ENCODE measurements at regions not wholly inside any gene's neighbourhood (a gene's known extent, or its start where the extent isn't known, plus 50 kb on each side); places are given as distances from the start of the nearest gene placed in this dataset.
A peak's percentile ranks its signal among the peaks of the same experiment; 100 is the strongest.

DNA sequence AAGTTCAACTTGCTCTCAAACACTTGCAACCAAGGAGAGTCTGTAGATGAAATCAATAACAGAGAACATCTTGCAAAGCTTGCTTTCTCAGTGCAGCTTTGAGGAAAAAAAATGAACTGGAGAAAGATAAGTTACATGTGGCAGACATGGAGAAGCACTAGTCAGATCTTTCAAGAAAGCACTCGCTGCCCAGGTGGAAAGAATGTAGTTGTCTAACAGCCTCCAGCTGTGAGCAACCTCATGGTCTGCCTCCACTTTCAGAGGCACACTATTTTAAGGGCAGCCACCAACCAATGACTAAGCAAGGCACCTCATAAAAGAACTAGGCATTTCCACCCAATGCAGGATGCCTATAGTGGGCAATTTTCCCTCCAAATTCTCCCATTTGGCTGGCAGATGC, 125.4 kb upstream of the CPNE4 start:
- no peak overlapping the region for H3K27ac ChIP-seq
- no peak for TF ChIP-seq CTCF (conservative IDR thresholded peaks at IDR 0.05)

- no peak overlapping the region for H3K27ac ChIP-seq
- TF ChIP-seq CTCF (conservative IDR thresholded peaks at IDR 0.05), result no peak
Measured at GRCh38 chr3:132161608-132162007, 126.8 kb upstream of the CPNE4 start.

DNA sequence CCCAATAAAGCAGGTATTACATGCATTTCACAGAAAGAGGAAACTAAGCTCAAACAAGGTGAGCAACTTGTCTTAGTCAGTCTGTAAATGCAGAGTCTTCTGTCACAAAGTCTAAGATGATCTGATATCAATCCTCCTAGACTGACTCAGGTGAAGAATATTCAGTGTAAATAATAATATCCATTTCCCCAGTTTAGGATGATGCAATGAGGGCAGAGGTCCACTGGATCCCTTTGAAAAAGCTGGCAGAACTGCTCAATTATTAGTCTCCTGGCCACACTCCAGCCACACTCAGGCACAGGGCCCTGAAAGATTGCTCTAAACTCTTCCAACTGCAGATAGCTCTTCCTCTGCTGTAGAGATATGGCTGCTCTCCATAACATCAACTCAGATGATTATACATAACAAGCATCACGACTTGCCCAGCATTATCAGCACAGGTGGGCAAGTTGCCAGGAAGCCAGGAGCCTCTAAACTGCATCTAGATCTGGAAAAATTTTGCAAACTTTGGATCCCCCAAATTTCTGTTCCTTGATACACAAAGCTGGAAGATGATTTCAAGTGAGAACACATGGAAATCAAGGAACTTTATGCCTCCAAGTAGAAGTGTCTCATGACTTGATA, 129.8 kb upstream of the CPNE4 start:
- TF ChIP-seq CTCF (conservative IDR thresholded peaks at IDR 0.05), result no peak

GRCh38 chr3:132167870-132168269, 133.1 kb upstream of the CPNE4 start:
- TF ChIP-seq CTCF (conservative IDR thresholded peaks at IDR 0.05), result no peak
- H3K27ac ChIP-seq, result no peak overlapping the region

More for the DNA sequence above, 129.8 kb upstream of the CPNE4 start:
- H3K27ac ChIP-seq, result peak overlapping the region; percentile 22; the same call in 1 of the 2 replicates

GRCh38 chr3:132174500-132174899, 139.7 kb upstream of the CPNE4 start:
- no peak for TF ChIP-seq CTCF (conservative IDR thresholded peaks at IDR 0.05)
- peak overlapping the region; percentile 58 for H3K27ac ChIP-seq

DNA sequence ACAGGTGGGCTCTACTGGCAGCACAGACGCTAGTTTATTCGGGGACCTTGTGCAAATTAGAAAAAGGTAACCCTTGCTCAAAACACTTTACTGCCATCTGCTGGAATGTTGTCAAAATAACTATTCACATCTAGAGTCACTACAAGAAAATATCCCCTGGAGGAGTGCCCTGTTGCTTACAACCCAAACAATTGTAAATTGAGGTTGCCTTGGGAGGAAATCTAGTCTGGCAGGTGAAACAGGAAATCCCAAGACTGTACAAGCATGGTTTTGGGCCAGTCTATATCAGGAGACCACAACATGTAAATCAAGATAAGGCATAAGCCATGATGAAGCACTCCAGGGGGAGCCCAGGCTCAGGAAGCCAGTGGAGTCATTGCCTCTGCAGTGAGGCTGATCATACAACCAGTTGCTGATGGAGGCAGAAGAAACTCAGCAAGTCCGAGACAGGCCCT, 136.8 kb upstream of the ACP3 start:
- H3K27ac ChIP-seq, result peak overlapping the region; percentile 95
- peak; percentile 91 for TF ChIP-seq CTCF (conservative IDR thresholded peaks at IDR 0.05)

DNA sequence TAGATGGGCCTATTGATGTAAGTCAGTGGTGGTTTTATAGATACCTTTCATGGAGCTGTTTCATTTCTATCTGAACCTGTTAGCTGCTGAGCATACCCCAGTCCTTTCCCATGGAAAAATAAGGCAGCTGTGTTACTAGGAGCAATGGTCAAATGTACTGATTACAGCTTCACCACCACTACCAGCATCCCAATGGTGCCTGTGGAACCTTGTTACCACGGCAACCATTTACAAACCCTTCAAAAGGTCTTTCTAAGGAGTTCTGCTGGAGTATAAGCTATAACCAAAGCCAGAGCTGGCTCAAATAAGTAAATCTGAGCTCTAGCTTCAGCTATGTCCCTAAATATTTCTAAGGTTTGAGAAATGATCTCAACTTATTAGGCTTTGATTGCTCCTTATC, 133.4 kb upstream of the ACP3 start:
- no peak for TF ChIP-seq CTCF (conservative IDR thresholded peaks at IDR 0.05)
- H3K27ac ChIP-seq, result peak overlapping the region; percentile 95
